GM12878 (cell line): ENCODE measurements at regions not wholly inside any gene's neighbourhood (a gene's known extent, or its start where the extent isn't known, plus 50 kb on each side); places are given as distances from the start of the nearest gene placed in this dataset.
"Not testable (repeated sequence)": the region's sequence is repeated elsewhere in the genome, so short reads cannot be mapped to it uniquely, and the experiment has no call there.

ENCODE experiments used
- ATAC-seq: fragments of 200-7000 bp; cut with Tn5 transposase; 3 replicates; pipeline ENCODE4 v1.9.1; 2020; ENCODE audit warnings: mild to moderate bottlenecking, moderate library complexity
- BruUV-seq: library from RNA; stranded (reverse); fragments of 400-500 nt; replicated peaks from 2 replicates; lab custom pipeline; 2021; lab: Mats Ljungman, UMichigan
- CTCF ChIA-PET: fragments of 300-600 bp; sonication (Branson Sonifier 250); formaldehyde crosslinking; extraction: SDS; loops from one replicate; lab custom pipeline; 2021; ENCODE audit warnings: inconsistent platforms; lab: Yijun Ruan, JAX
- POLR2A ChIA-PET: fragments of 350-600 bp; formaldehyde crosslinking; extraction: SDS; loops from one replicate; lab custom pipeline; 2021; ENCODE audit warnings: inconsistent platforms; lab: Charles Lee
- RAD21 ChIA-PET: fragments of 300-600 bp; sonication (Branson Sonifier 250); formaldehyde crosslinking; loops from one replicate; lab custom pipeline; 2023; ENCODE audit warnings: antibody characterized with exemption; ENCODE audit not compliant: unreplicated experiment; lab: Charles Lee
- SMC1A ChIA-PET: fragments of 300-600 bp; sonication (Branson Sonifier 250); formaldehyde crosslinking; loops from one replicate; lab custom pipeline; 2023; ENCODE audit not compliant: unreplicated experiment, uncharacterized antibody; lab: Charles Lee
- DNase-seq: peaks from one replicate; pipeline ENCODE4 v3.0.0-alpha.2; 2011; ENCODE audit warnings: low read depth, low spot score
- FAIRE-seq: peaks from 3 replicates; lab custom pipeline; 2011; peaks lifted over from hg19 to GRCh38; lab: Jason Lieb, UNC
- H2AFZ ChIP-seq: 2 replicates; pipeline ENCODE4 v1.6.0; 2011; ENCODE audit warnings: low read depth, low read length, control low read depth; ENCODE audit not compliant: control insufficient read depth
- H3K27ac ChIP-seq: 2 replicates; pipeline ENCODE4 v1.5.1; 2011; ENCODE audit warnings: control low read depth; ENCODE audit not compliant: control insufficient read depth, insufficient read depth
- H3K27me3 ChIP-seq, 2 experiments: replicated peaks in 1 of 2; 2 replicates each; pipeline versions ENCODE4 v1.6.0 to v1.6.1; 2011; ENCODE audit warnings: low read length in 1 of 2; ENCODE audit not compliant: control insufficient read depth in 2 of 2, insufficient read depth in 2 of 2
- H3K36me3 ChIP-seq, 2 experiments: 2 replicates each; pipeline ENCODE4 v1.5.1; 2011; ENCODE audit warnings: low read length in 1 of 2; ENCODE audit not compliant: control insufficient read depth in 2 of 2, insufficient read depth in 2 of 2
- H3K4me1 ChIP-seq: 2 replicates; pipeline ENCODE4 v1.6.1; 2011; ENCODE audit warnings: mild to moderate bottlenecking, low read length, moderate library complexity, mixed read lengths; ENCODE audit not compliant: control insufficient read depth, insufficient read depth
- H3K4me2 ChIP-seq: 2 replicates; pipeline ENCODE4 v1.6.0; 2011; ENCODE audit warnings: control low read depth; ENCODE audit not compliant: control insufficient read depth, insufficient read depth
- H3K4me3 ChIP-seq: fragments of 200-600 bp; sonication (generic); 2 replicates; pipeline ENCODE4 v1.5.1; 2016
- H3K79me2 ChIP-seq: 2 replicates; pipeline ENCODE4 v1.6.0; 2011; ENCODE audit warnings: low read length; ENCODE audit not compliant: control insufficient read depth, insufficient read depth
- H3K9ac ChIP-seq: 2 replicates; pipeline ENCODE4 v1.8.0; 2011; ENCODE audit warnings: low read length, control low read depth, mixed read lengths; ENCODE audit not compliant: control insufficient read depth, insufficient read depth
- H3K9me3 ChIP-seq: replicated peaks from 3 replicates; pipeline ENCODE4 v1.5.1; 2011; ENCODE audit warnings: mild to moderate bottlenecking, low read length; ENCODE audit not compliant: control insufficient read depth, insufficient read depth
- H4K20me1 ChIP-seq: 2 replicates; pipeline ENCODE4 v1.6.0; 2011; ENCODE audit not compliant: control insufficient read depth, insufficient read depth
- BCL3 ChIP-seq: IDR thresholded peaks from 2 replicates; pipeline ENCODE4 v1.6.1; 2011; ENCODE audit warnings: borderline replicate concordance, low read depth, mild to moderate bottlenecking, moderate library complexity, low read length; ENCODE audit not compliant: insufficient read depth, poor library complexity, severe bottlenecking
- MLLT1 ChIP-seq: fragments of 450-650 bp; IDR thresholded peaks from 2 replicates; pipeline ENCODE4 v1.6.1; 2016; ENCODE audit warnings: mild to moderate bottlenecking
- WGBS: methylation state at CpG from one replicate; pipeline ENCODE4 v1.1.6; 2016; ENCODE audit warnings: low lambda C conversion rate; ENCODE audit not compliant: insufficient replicate concordance, insufficient coverage; ENCODE audit errors: missing lambda C conversion rate; 5-methylcytosine and 5-hydroxymethylcytosine counted together
- in situ Hi-C: fragments of 300-500 bp; cut with MboI; formaldehyde crosslinking; loops from 9 replicates; pipeline ENCODE4 v1.14.3; 2018; ENCODE audit warnings: mixed read lengths
- intact Hi-C: fragments of 100-400 bp; cut with micrococcal nuclease; formaldehyde crosslinking; loops from one replicate; pipeline ENCODE4 v1.14.2; 2022; ENCODE audit not compliant: unreplicated experiment

- H3K4me1 ChIP-seq, result no peaks in the 10 kb centered on the region
- RAD21 ChIA-PET, result interaction anchor here (1.0 kb wide), 1 partner anchor 20 kb away, joined by 3 read pairs; no protein-coding TSS in a partner anchor
- no peaks in the 10 kb centered on the region for H3K79me2 ChIP-seq
- POLR2A ChIA-PET, result interaction anchor here (0.6 kb wide), 1 partner anchor 372 kb away, joined by 3 read pairs; no protein-coding TSS in a partner anchor
- H4K20me1 ChIP-seq, result no peaks in the 10 kb centered on the region
- BruUV-seq, result no TSS peak
- in situ Hi-C loops, result no loop called here
- CTCF ChIA-PET, result interaction anchor here (0.6 to 1.7 kb wide), 2 partner anchors 11 to 61 kb away, joined by 3 to 5 read pairs; no protein-coding TSS in a partner anchor
- H3K27me3 ChIP-seq, result no peaks in the 10 kb centered on the region; a peak in 1 of 4 replicates
- no peaks in the 10 kb centered on the region for H3K9me3 ChIP-seq
- no peak overlapping the region for H2AFZ ChIP-seq
- no peaks in the 10 kb centered on the region for H3K36me3 ChIP-seq
- WGBS, result 74% methylated on average over 7 of the region's 7 CpGs
- H3K4me2 ChIP-seq, result no peak overlapping the region
- no peak overlapping the region for H3K4me3 ChIP-seq
- SMC1A ChIA-PET, result interaction anchor here (0.9 kb wide), 1 partner anchor 424 kb away, joined by 3 read pairs; no protein-coding TSS in a partner anchor
- no peak for DNase-seq
- no peak overlapping the region for H3K27ac ChIP-seq
- no peak for TF ChIP-seq BCL3
- TF ChIP-seq MLLT1, result no peak
- TF ChIP-seq, all 136 proteins: peak for 0
- intact Hi-C loops, result no loop called here
- FAIRE-seq (no peak), ATAC-seq (no peak)
- no peak overlapping the region for H3K9ac ChIP-seq
These were observed 230.7 kb upstream of the PRDM1 start for GRCh38 chr6:105855433-105855832.

GRCh38 chr6:105853979-105854378, 232.2 kb upstream of the PRDM1 start:
- H3K4me3 ChIP-seq, H3K27ac ChIP-seq, RAD21 ChIA-PET, BruUV-seq, H3K9ac ChIP-seq, in situ Hi-C loops, CTCF ChIA-PET, ATAC-seq, H3K4me2 ChIP-seq, H3K36me3 ChIP-seq, H3K9me3 ChIP-seq, DNase-seq, H2AFZ ChIP-seq, H3K4me1 ChIP-seq, SMC1A ChIA-PET, H4K20me1 ChIP-seq, FAIRE-seq, H3K79me2 ChIP-seq, H3K27me3 ChIP-seq, POLR2A ChIA-PET, intact Hi-C loops: not testable (repeated sequence)
- WGBS, result 90% methylated on average over 16 of the region's 33 CpGs
